Stimulated activated CD8-positive, alpha-beta memory T cell treated with anti-CD3 and anti-CD28 coated beads, Interleukin-7, amount 100 ng/mL, for 1 hour (primary cell): ENCODE measurements at regions not wholly inside any gene's neighbourhood (a gene's known extent, or its start where the extent isn't known, plus 50 kb on each side); places are given as distances from the start of the nearest gene placed in this dataset.

Source experiments
- DNase-seq, 2 donors: peaks; one replicate each; pipeline ENCODE4 v3.0.0-alpha.2; 2020; ENCODE audit warnings: low read depth in 2 of 2

DNA sequence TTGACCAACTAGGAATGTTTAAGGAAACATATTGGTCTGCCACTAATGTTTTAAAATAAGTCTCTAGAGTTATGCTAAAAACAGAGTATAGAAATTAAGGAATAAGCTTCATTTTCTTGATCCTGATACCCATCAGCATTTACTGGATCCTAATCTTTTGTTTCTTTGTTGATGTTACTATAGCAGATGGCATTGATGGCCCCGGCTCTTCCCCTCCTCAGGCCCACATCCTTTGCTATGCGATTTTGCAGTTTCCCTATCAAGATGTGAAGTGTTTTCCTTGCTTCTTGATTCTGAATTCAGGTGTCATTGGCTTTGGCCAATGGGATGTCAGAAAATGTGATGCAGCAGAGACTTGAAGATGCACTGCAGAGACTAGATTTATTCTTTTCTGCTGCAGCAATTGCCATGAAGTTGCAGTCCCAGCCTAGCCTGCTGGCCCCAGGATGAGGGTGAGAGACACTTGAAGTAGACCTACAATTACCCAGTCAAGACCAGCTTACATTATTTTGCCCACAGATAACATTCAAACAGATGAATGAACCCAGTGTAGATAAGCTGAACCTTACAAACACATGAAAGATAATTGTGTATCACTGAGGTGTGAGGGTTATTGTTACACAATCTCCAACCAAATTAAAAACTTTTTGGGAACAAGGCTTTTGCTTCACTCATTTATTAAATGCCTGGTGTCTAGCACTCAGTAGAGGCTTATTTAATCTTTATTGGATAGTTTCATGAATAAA, 115.2 kb upstream of the ITGA4 start:
- DNase-seq = no peak

DNA sequence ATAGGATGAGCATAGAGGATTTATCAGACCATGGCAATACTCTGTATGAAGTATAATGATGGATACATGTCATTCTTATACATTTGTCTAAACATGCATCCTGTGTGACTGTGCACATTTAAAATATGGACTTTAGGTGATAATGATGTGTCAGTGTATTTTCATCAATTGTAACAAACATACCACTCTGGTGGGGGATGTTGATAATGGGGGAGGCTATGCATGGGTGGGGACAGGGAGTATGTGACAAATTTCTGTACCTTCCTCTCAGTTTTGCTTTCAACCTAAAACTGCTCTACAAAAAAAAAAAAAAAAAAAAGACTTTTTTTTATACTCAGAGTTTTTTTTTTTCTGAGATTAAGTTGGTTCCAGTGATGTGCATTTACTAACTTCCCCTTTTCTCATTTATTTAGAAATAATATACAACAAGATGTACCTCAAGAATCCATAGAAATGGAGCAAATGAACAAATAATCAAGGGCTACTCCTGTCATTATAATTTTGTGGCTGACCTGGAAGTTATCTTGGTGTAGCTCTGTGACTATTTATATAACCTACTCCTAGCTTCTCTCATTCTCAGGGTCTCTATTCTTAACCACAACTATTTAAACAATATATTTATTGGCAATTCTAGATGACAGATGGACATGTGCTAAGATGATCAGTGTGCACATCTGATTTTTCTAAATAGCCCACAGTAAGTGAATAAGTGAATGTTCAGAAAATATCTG, 108.9 kb upstream of the ITGA4 start:
- no peak for DNase-seq

DNA sequence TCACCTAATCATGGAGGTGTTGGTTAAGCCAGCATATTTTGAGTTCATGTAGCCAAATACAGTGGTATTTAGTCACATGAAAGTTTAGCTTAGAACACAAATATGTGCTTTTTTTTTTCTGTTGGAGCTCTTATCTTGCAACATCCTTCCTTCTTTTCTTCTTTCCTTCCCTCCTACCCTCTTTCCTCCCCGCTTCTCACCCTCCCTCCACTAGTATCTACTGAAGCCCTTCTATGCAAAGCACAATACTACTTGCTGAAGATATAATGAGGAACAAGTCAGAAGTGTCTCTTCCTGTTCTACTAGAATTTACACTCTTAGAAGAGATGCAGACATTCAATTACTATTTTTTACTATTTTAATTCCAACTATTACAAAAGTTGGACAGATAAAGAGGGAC, 105.0 kb upstream of the ITGA4 start:
- DNase-seq = no peak

DNA sequence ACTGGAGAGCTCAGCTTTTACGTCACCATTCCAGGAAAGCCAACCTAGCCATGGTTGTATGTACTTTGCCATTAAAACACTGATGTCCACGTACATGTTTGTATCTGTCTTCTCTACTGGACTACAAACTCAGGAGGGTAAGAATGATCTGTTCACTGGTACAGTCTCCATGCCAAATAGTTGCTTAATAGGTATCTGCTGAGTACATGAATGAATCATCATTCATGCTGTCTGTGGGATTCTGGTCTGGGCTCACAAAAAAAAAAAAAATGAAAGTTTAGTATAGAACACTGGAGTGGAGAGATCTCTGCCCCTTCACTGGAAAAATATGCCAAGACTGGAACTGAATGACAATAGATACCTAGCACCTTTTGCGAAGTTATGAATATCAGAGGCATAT, 102.6 kb upstream of the ITGA4 start:
- DNase-seq = no peak

DNA sequence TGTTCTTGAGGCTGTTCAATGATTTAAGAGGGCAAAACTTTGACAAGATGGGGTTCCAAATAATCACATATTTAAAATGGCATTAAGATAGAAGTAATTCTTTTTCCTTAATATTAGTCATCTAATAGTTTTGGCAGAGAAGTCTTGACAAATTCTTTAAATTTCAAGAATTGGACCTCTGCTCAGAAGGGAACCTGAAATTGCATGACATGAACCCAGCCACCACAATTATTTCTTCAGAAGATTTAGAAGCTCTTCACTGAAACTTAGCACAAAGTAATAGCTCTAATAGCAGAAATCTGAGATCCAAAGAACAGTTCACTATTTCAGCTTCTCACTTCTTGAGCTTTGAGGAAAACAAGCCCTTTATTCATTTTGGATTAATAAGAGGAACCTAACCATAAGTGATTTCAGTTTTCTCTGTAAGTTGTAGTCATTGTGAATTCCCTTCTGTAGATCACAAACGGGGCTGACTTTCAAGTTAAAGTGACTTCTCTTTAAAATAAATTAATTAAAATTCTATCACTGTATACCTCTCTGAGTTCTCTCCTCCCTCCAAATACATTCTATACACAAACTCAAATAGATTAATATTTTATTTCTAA, 100.6 kb upstream of the ITGA4 start:
- DNase-seq = no peak

DNA sequence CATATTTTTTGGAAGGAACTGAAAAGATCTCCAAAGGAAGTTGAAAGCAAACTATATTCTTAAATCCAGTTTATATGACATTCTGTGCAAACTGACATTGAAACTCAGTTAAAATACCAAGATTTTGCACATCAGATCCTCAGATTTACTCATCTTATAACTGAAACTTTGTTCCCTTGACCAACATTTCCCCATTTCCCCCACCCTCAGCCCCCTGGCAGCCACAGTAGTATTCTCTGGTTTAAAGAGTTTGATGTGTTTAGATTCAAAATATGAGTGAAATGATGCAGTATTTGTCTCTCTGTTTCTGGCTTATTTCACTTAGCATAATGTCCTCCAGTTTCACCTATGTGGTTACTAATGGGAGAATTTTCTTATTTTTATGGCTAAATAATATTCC, 99.2 kb upstream of the ITGA4 start:
- no peak for DNase-seq

DNA sequence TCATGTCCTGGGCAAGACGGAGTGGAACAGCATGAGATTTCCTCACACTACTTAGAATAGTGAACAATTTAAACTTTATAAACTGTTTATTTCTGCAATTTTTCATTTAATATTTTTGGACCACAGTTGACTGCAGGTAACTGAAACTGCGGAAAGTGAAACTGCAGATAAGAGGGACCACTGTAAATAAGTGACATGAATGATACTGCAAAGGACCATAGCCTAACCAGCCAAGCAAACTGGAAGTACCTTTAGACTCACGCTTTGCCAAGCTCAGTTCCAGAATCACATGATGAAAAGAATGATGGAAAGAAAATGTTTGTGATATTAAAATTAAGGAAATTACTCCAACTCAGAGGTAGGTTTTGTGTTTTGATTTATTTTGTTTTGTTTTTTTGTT, 94.6 kb upstream of the ITGA4 start:
- DNase-seq = no peak

DNA sequence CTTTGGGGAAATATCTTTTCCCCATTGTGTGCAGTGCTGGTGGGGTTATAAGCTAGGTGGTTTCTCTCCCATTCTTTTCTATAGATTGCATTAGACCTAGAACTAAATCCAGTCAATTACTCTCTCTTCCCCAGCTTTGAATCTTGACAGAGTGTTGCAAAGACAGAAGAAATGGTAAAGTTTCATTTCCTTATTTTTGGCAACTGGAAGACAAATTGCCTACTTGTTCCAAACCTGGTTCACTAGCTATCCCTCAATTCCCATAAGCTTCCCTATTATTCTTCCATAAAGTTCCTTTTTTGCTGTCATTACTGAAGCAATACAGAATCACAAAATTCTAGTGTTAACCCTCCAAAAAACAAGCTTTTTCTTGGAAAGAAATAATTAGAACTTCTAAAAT, 94.0 kb upstream of the ITGA4 start:
- no peak for DNase-seq

DNA sequence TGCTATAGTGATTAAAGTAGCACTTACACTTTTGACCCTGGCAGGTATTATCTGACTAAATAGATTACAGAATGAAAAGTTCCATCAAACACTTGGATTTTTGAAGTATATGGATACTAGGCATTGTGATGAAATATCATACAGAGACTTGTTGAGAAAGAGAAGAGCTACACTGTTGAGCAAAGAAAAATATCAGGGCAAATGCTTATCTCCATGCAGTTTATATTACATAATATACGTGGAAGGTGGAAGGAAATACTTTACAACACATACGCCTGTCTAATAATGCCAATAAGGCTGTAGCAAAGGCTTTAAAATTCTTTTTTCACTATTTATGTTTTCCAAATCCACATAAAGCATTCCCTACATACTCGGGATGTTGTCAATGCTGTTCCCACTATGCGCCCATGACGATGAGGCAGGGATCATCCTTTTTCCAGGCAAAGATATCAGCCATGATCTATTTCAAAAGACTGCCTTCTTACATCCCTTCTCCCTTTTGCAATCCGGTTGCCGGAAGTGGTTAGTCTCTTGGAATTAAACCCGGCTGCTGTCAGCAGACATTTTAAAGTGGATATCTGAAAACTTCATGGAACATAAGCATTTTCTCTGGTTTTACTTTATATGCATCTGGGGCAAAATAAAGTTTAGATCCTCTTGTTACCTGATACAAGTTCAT, 92.6 kb upstream of the ITGA4 start:
- no peak for DNase-seq

DNA sequence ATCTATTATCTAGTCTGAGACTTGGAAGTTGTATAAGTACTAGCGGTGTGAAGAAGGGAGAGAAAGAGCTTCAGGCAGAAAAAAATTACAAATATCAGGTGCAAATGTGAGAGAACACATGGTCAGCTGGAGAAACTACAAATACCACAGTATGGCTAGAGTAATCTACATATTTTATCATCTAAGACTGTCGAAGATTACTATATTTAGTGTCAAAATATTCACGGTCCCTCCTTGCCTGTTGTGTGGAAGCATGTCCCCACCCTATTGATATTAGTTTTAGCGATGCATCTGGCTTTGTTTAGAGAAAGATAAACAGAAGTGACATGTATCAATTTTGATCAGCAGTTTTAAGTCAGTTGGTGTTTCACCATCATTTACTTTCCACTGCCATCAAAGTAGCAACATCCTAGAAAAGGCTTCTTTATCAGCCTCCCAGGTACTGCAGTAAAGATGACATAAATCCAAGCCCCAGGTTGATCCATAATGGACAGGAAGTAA, 90.5 kb upstream of the ITGA4 start:
- DNase-seq = no peak

DNA sequence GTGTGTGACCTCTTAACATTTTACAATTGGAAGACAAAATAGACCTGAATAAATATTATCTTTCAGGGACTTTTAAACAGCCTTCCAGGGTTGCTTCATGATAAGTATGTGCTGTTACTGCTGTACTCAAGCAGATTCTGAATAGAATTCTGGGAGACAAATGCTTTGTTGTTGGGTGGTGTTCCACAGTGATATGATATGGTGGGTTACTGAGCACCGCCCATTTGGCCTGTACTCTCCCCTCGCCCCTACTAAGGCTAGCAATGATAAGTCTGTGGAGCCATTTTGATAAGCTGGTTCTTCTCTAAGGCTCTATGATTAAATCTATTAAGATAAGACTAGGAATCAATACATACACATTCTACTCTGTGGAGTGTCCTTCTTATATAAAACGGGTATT, 89.8 kb upstream of the ITGA4 start:
- DNase-seq = no peak

DNA sequence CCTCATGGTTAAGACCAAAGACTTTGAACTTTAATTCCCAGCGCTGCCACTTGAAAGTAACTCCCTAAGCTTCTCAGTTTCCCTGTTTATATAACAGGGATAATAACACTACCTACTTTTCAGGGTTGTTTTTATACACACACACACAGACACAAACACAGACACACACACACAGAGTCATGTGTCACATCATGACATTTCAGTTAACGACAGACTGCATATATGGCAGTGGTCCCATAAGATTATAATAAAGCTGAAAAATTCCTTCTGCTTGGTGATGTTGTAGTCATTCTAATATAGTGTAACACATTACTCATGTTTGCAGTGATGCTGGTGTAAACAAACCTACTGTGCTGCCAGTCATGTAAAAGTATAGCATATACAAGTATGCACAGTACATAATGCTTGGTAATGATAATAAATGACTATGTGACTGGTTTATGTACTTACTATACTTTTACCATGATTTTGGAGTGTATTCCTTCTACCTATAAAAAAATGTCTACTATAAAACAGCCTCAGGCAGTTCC, 89.2 kb upstream of the ITGA4 start:
- DNase-seq = no peak

DNA sequence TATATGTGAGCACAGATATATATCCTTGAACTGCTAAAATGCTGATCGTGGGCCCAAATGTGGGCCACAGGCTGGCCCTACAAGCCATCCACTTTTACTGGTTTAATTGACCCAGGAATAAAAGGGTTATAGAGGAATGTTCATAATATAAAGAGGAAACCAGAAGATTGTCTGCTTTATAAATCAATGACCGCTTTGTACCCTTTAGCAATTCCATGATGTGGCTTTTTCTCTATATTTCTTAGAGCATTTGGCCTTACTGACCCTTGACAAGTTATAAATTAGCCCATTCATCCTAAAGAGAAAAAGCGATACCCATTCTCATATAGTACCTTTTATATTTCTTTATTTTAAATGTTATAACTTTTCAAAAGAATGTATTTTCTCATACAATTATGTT, 87.1 kb upstream of the ITGA4 start:
- no peak for DNase-seq

DNA sequence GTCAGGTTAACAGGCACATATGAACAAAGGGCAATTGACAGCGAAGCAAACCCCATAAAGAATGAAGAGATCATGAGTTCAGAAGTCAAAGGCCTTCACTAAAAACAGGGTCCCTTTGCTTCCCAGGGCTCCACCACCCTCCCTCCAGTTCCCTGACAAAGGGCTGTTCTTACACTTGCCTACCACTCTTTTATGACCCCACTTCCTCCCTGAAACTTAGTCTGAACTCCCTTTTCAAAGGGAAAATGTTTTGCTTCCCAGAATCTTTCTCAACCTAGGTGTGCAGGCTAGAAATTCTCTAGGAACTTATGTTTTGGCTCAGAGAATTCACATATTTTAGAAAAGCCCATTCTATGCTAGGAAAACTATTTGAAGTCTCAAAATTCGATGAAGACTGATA, 86.0 kb upstream of the ITGA4 start:
- DNase-seq = no peak

DNA sequence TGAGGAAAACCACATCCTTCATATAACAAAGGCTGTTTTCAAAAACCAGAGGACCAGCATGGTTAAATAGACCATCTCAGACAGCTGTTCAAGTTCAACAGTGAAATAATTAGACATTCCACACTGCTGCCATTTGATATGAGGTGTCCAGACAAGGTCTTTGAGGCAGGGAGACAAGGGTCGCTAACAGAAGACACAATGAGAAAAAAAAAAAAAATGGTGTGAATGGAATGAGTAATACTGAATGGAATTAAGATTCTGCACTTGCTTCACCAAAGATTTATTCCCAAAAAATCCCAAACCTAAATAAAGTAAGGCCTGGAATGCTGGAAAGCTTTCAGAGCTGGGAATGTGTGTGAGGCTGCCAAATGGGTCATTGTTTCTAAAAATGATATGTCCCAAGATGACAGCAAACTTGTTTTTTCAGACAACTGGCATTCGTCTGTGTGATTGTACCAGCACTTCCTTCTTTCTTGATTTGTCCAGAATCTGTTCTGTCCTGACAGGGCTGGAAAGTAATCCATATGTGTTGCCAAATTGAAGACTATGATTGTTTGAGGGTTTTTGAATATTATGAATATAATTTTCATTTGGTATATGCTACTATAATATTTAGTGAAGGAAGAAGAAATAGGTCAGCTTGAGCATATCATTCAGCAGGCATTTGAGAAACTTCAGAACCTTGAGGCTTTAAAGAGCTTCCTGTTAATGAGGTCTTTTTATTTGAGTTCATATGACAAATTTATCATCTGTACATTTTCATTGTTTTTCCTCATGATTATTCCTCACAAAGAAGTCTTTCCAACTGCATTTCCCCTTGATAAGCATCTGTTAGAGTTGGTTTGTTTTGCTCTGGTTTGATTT, 85.2 kb upstream of the ITGA4 start:
- DNase-seq = no peak

DNA sequence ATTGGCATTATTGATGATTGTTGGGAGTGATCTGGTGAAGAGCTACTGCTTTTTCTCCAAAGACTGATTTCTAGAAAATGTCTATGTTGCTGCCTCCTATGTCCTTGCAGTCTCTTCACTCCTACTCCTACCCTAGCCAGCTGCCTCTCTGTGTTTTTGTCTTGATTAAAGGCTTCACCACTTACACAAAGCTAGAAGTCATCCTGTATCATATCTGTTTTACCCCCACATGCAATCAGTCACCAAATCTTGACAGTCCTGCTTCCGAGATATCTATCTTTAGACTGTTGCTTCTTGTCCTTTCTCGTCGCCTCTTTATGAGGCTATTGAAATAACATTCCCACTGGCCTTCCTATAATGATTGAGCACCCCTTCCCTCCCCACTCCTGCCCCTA, 84.5 kb upstream of the ITGA4 start:
- no peak for DNase-seq

DNA sequence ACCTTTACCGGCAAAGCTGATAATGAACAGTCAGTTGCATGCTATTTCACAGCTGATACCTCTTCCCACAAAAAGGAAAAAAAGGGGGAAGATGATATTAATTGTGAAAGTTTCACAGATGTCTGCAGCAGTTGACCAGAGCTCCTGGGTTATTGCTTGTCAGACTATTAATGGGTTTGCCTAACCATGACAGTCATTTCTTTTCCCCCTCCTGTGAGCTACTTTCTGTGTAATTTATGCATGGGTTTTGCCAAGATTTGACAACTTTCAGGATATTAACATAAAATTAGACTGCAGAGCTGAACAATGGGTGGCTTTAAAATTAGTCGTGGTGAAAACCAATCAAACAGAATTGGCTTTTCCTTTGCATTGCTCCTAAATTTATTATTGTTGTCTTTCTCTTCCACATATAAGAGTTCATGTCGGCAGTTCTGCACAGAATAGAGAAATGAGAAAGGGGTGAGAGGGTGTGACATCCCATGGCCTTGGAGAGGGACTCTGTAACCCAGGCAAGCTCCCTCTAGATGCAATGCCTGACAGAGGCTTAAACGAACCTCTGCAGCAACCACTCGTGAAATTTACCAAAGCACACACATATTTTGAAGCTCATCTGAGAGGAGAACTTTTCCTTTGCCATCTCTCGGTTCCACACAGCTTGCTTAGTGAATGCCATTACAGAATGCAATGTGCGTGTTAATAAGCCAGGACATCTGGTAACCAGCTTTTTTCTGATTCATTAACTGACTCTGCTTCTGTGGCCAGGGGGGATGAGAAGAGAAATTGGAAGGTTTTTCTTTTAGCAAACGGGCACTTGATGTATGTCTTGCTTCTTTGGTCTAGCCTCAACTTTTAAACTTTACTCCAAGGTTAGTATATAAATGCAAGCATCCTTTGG, 82.2 kb upstream of the ITGA4 start:
- DNase-seq = no peak

DNA sequence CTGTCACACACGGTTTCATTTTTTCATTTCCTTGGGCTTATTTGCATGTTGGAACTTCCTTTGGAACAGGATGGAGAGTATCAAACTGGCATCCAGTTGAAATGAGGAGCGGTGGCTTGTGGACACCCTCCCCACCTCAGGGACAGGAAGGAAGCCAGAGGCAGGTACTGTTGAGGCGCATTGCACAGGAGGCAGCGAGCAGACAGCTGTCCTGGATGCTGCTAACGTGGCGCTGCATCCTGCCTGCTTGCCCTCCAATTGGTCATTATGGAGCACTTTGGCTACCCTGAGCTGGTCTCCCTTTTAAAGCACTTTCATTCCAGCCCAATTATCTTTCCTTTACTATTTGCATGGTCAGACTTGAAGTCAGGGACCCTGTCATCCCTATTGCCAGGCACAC, 80.7 kb upstream of the ITGA4 start:
- DNase-seq = no peak

DNA sequence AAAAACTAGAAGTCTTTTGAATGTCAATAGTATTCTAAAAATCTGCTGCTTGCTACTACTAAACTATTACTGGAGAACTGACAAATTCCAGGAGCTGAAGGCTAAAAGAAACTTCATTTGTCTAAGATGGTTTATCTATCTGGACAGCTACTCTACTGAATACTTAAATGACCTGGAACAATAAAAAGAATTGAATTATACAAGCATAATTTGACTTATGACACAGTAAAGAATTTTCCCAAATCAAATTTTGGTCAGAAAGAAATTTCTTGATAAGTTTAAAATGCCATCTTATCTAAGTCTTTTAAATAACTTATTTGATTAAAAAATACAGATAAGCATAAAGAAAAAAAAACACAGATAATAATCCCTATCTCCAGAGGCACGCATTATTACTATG, 80.2 kb upstream of the ITGA4 start:
- DNase-seq = no peak

DNA sequence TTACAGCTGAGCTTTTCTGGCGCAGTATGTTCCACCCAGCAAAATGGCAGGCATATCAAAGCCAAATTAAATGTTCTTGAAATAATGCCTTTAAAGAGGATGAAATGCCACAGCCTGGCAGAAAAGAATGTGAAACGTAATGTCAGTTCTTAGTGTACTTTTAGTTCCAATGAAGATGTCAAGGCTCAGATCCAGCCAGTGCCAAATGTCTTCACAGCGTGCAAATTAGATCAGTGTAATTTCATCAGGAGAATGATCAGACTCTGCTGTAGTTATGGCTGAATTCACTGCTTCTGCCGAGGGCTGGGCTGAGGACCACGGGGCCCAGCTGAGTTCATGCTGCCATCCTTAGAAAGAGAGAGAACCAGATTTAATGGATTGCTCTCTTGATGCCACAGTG, 78.7 kb upstream of the ITGA4 start:
- DNase-seq = no peak
